Stimulated activated naive B cell treated with anti-CD40 and anti-IgM and Interleukin-4, amounts not matched to agents 10 μg/mL and 1 μg/mL and 100 μg/mL, for 72 hours (primary cell): ENCODE measurements at regions not wholly inside any gene's neighbourhood (a gene's known extent, or its start where the extent isn't known, plus 50 kb on each side); places are given as distances from the start of the nearest gene placed in this dataset.

Experiments
- ATAC-seq, 2 donors: fragments of 150-1000 bp; cut with Tn5 transposase; replicated peaks; 2 replicates each; pipeline ENCODE4 v1.10.0; 2021; ENCODE audit warnings: moderate library complexity in 1 of 2
- DNase-seq: peaks from one replicate; pipeline ENCODE4 v3.0.0; 2021
- H3K27ac Mint-ChIP-seq: one replicate; pipeline ENCODE4 v1.8.0; 2022; ENCODE audit warnings: mild to moderate bottlenecking, mixed read lengths
- H3K27me3 Mint-ChIP-seq, 2 donors: one replicate each; pipeline ENCODE4 v1.8.0; 2022; ENCODE audit warnings: mixed read lengths in 2 of 2
- H3K36me3 Mint-ChIP-seq, 2 donors: one replicate each; pipeline ENCODE4 v1.8.0; 2022; ENCODE audit warnings: mixed read lengths in 2 of 2, mild to moderate bottlenecking in 1 of 2
- H3K4me1 Mint-ChIP-seq, 2 donors: one replicate each; pipeline ENCODE4 v1.8.0; 2022; ENCODE audit warnings: mixed read lengths in 2 of 2, mild to moderate bottlenecking in 1 of 2
- H3K4me3 Mint-ChIP-seq, 2 donors: one replicate each; pipeline ENCODE4 v1.8.0; 2022; ENCODE audit warnings: mild to moderate bottlenecking in 2 of 2, mixed read lengths in 2 of 2, moderate library complexity in 1 of 2
- H3K9me3 Mint-ChIP-seq, 2 donors: one replicate each; pipeline ENCODE4 v1.8.0; 2022; ENCODE audit warnings: mixed read lengths in 2 of 2, mild to moderate bottlenecking in 1 of 2

- H3K27me3 Mint-ChIP-seq = no peaks in the 10 kb centered on the region
- H3K9me3 Mint-ChIP-seq = peaks cover 7 to 11% of the 10 kb centered on the region in 2 donors
- H3K4me1 Mint-ChIP-seq = no peaks in the 10 kb centered on the region
- no peak overlapping the region for H3K27ac Mint-ChIP-seq
- H3K4me3 Mint-ChIP-seq = no peak overlapping the region
- DNase-seq = no peak
- peaks cover 0 to 3% of the 10 kb centered on the region in 2 donors for H3K36me3 Mint-ChIP-seq
- peak; percentile 54 to 65 for ATAC-seq
Observed at GRCh38 chr1:79695138-79695537, 688.6 kb upstream of the ADGRL4 start.

GRCh38 chr1:79694241-79694640 is 687.7 kb upstream of the ADGRL4 start:
- DNase-seq (no peak), ATAC-seq (no peak)
- Mint-ChIP-seq H3K27me3 (no peaks in the 10 kb centered on the region), H3K9me3 (peaks cover 4 to 8% of the 10 kb centered on the region in 2 donors), H3K36me3 (peaks cover 0 to 3% of the 10 kb centered on the region in 2 donors), H3K27ac (no peak overlapping the region), H3K4me3 (no peak overlapping the region), H3K4me1 (no peaks in the 10 kb centered on the region)

- H3K4me3 Mint-ChIP-seq = no peak overlapping the region
- DNase-seq (no peak), ATAC-seq (no peak)
- no peak overlapping the region for H3K27ac Mint-ChIP-seq
- H3K4me1 Mint-ChIP-seq = no peaks in the 10 kb centered on the region
- H3K36me3 Mint-ChIP-seq = peaks cover 0 to 3% of the 10 kb centered on the region in 2 donors
- peaks cover 3 to 5% of the 10 kb centered on the region in 2 donors for H3K9me3 Mint-ChIP-seq
- H3K27me3 Mint-ChIP-seq = no peaks in the 10 kb centered on the region
Observed at GRCh38 chr1:79693441-79694114, 687.0 kb upstream of the ADGRL4 start.

GRCh38 chr1:79692519-79692918 is 686.0 kb upstream of the ADGRL4 start:
- Mint-ChIP-seq H3K4me3 (no peak overlapping the region), H3K9me3 (peaks cover 3 to 4% of the 10 kb centered on the region in 2 donors), H3K27ac (no peak overlapping the region), H3K36me3 (peaks cover 0 to 3% of the 10 kb centered on the region in 2 donors), H3K27me3 (no peaks in the 10 kb centered on the region), H3K4me1 (no peaks in the 10 kb centered on the region)
- ATAC-seq = no peak
- DNase-seq = no peak

GRCh38 chr1:79688932-79689331 is 682.4 kb upstream of the ADGRL4 start:
- Mint-ChIP-seq H3K9me3 (peaks cover 3 to 8% of the 10 kb centered on the region in 2 donors), H3K36me3 (peaks cover 0 to 3% of the 10 kb centered on the region in 2 donors), H3K4me3 (no peak overlapping the region), H3K4me1 (no peaks in the 10 kb centered on the region), H3K27ac (no peak overlapping the region), H3K27me3 (no peaks in the 10 kb centered on the region)
- no peak for DNase-seq
- ATAC-seq = no peak

- ATAC-seq (no peak), DNase-seq (no peak)
- peaks cover 7 to 14% of the 10 kb centered on the region in 2 donors for H3K9me3 Mint-ChIP-seq
- H3K27me3 Mint-ChIP-seq = no peaks in the 10 kb centered on the region
- no peaks in the 10 kb centered on the region for H3K4me1 Mint-ChIP-seq
- no peak overlapping the region for H3K4me3 Mint-ChIP-seq
- no peaks in the 10 kb centered on the region for H3K36me3 Mint-ChIP-seq
- no peak overlapping the region for H3K27ac Mint-ChIP-seq
Observed at GRCh38 chr1:79683420-79683819, 676.9 kb upstream of the ADGRL4 start.

- Mint-ChIP-seq H3K4me3 (no peak overlapping the region), H3K4me1 (no peaks in the 10 kb centered on the region), H3K27me3 (no peaks in the 10 kb centered on the region), H3K9me3 (peaks cover 9 to 14% of the 10 kb centered on the region in 2 donors), H3K36me3 (no peaks in the 10 kb centered on the region), H3K27ac (no peak overlapping the region)
- ATAC-seq (no peak), DNase-seq (no peak)
Observed at GRCh38 chr1:79682478-79682877, 675.9 kb upstream of the ADGRL4 start.

- peaks cover 9 to 14% of the 10 kb centered on the region in 2 donors for H3K9me3 Mint-ChIP-seq
- DNase-seq (no peak), ATAC-seq (no peak)
- no peaks in the 10 kb centered on the region for H3K36me3 Mint-ChIP-seq
- H3K27me3 Mint-ChIP-seq = no peaks in the 10 kb centered on the region
- no peak overlapping the region for H3K4me3 Mint-ChIP-seq
- no peaks in the 10 kb centered on the region for H3K4me1 Mint-ChIP-seq
- no peak overlapping the region for H3K27ac Mint-ChIP-seq
Observed at GRCh38 chr1:79681382-79681781, 674.9 kb upstream of the ADGRL4 start.

- ATAC-seq = no peak
Observed at GRCh38 chr1:79679916-79680315, 673.4 kb upstream of the ADGRL4 start.

GRCh38 chr1:79667848-79668696 is 661.5 kb upstream of the ADGRL4 start:
- Mint-ChIP-seq H3K36me3 (no peaks in the 10 kb centered on the region), H3K4me1 (peaks cover 0 to 3% of the 10 kb centered on the region in 2 donors), H3K27me3 (no peaks in the 10 kb centered on the region), H3K27ac (no peak overlapping the region), H3K4me3 (no peak overlapping the region), H3K9me3 (no peaks in the 10 kb centered on the region)
- no peak for DNase-seq
- ATAC-seq = peak in 1 of 2 donors; percentile 42

More at GRCh38 chr1:79679916-79680315, 673.4 kb upstream of the ADGRL4 start:
- Mint-ChIP-seq H3K4me1 (no peaks in the 10 kb centered on the region), H3K27ac (no peak overlapping the region), H3K9me3 (peaks cover 12 to 15% of the 10 kb centered on the region in 2 donors), H3K36me3 (no peaks in the 10 kb centered on the region), H3K4me3 (no peak overlapping the region), H3K27me3 (no peaks in the 10 kb centered on the region)
- no peak for DNase-seq

- H3K9me3 Mint-ChIP-seq = no peaks in the 10 kb centered on the region
- no peak for ATAC-seq
- peaks cover 0 to 3% of the 10 kb centered on the region in 2 donors for H3K4me1 Mint-ChIP-seq
- H3K27ac Mint-ChIP-seq = no peak overlapping the region
- no peaks in the 10 kb centered on the region for H3K36me3 Mint-ChIP-seq
- H3K27me3 Mint-ChIP-seq = no peaks in the 10 kb centered on the region
- no peak for DNase-seq
- H3K4me3 Mint-ChIP-seq = no peak overlapping the region
Observed at GRCh38 chr1:79667166-79667565, 660.6 kb upstream of the ADGRL4 start.

- peaks cover 0 to 3% of the 10 kb centered on the region in 2 donors for H3K4me1 Mint-ChIP-seq
- no peaks in the 10 kb centered on the region for H3K27me3 Mint-ChIP-seq
- no peaks in the 10 kb centered on the region for H3K9me3 Mint-ChIP-seq
- H3K27ac Mint-ChIP-seq = no peak overlapping the region
- H3K36me3 Mint-ChIP-seq = no peaks in the 10 kb centered on the region
- ATAC-seq (no peak), DNase-seq (no peak)
- no peak overlapping the region for H3K4me3 Mint-ChIP-seq
Observed at GRCh38 chr1:79663916-79664315, 657.4 kb upstream of the ADGRL4 start.

GRCh38 chr1:79662596-79662995 is 656.1 kb upstream of the ADGRL4 start:
- no peaks in the 10 kb centered on the region for H3K9me3 Mint-ChIP-seq
- no peak overlapping the region for H3K4me3 Mint-ChIP-seq
- DNase-seq (no peak), ATAC-seq (no peak)
- H3K4me1 Mint-ChIP-seq = no peaks in the 10 kb centered on the region
- no peak overlapping the region for H3K27ac Mint-ChIP-seq
- no peaks in the 10 kb centered on the region for H3K27me3 Mint-ChIP-seq
- H3K36me3 Mint-ChIP-seq = no peaks in the 10 kb centered on the region

- Mint-ChIP-seq H3K4me1 (no peaks in the 10 kb centered on the region), H3K27ac (no peak overlapping the region), H3K9me3 (no peaks in the 10 kb centered on the region), H3K4me3 (no peak overlapping the region), H3K36me3 (no peaks in the 10 kb centered on the region), H3K27me3 (no peaks in the 10 kb centered on the region)
- no peak for ATAC-seq
- no peak for DNase-seq
Observed at GRCh38 chr1:79660129-79660528, 653.6 kb upstream of the ADGRL4 start.
